ENCODE measurements at regions not wholly inside any gene's neighbourhood (a gene's known extent, or its start where the extent isn't known, plus 50 kb on each side); places are given as distances from the start of the nearest gene placed in this dataset.

GRCh38 chr18:73805991-73806390 is 341.6 kb downstream of the FBXO15 start:
- H3K9me3 ChIP-seq (ENCODE audit: control insufficient read depth, low read length) = no peaks in the 10 kb centered on the region
- no peak overlapping the region for H3K4me3 ChIP-seq (ENCODE audit: insufficient read depth in 1 of 2, low read depth in 1 of 2, low read length in 2 of 2)
- H3K4ac ChIP-seq (ENCODE audit: low read depth in 1 of 2, low read length in 2 of 2) = no peak overlapping the region
- H4K8ac ChIP-seq (ENCODE audit: low read length) = no peak overlapping the region
- H3K4me1 ChIP-seq (ENCODE audit: control insufficient read depth, insufficient read depth, low read depth, low read length) = no peaks in the 10 kb centered on the region
- no peak overlapping the region for H3K4me2 ChIP-seq (ENCODE audit: low read length, poor library complexity, severe bottlenecking)
- no peak overlapping the region for H2BK5ac ChIP-seq (ENCODE audit: low read depth, low read length, poor library complexity, severe bottlenecking)
- H4K91ac ChIP-seq (ENCODE audit: low read length) = no peak overlapping the region
- H3K14ac ChIP-seq (ENCODE audit: low read length in 2 of 2) = no peak overlapping the region
- H3K9ac ChIP-seq (ENCODE audit: low read length) = no peak overlapping the region
- H2AFZ ChIP-seq (ENCODE audit: low read depth, low read length) = no peak overlapping the region
- H3K18ac ChIP-seq (ENCODE audit: low read depth in 1 of 2, low read length in 2 of 2) = no peak overlapping the region
- DNase-seq = no peak
- H2AK5ac ChIP-seq (ENCODE audit: low read length, severe bottlenecking) = no peak overlapping the region
- no peak overlapping the region for H3K27ac ChIP-seq (ENCODE audit: low read length, poor library complexity, severe bottlenecking)
- no peak overlapping the region for H2BK12ac ChIP-seq (ENCODE audit: low read length in 2 of 2)
- no peaks in the 10 kb centered on the region for H3K27me3 ChIP-seq (ENCODE audit: control insufficient read depth in 1 of 2, insufficient read depth in 1 of 2, low read length in 2 of 2)
- 87% methylated on average over 3 of the region's 3 CpGs for WGBS
- no peaks in the 10 kb centered on the region for H3K79me1 ChIP-seq (replicated peaks; ENCODE audit: low read length, poor library complexity, severe bottlenecking)
- H3K36me3 ChIP-seq (ENCODE audit: control insufficient read depth in 1 of 2, insufficient read depth in 2 of 2, low read depth in 1 of 2, low read length in 2 of 2) = no peaks in the 10 kb centered on the region
- H3K23ac ChIP-seq (ENCODE audit: low read length in 2 of 2) = no peak overlapping the region
- H2BK15ac ChIP-seq (ENCODE audit: low read depth, poor library complexity, severe bottlenecking) = no peak overlapping the region
- no peak overlapping the region for H2BK120ac ChIP-seq (ENCODE audit: low read depth, low read length)

GRCh38 chr18:73797419-73797818 is 350.2 kb downstream of the FBXO15 start:
- Histone ChIP-seq H3K9ac (ENCODE audit: low read length) (no peak overlapping the region), H3K4me3 (ENCODE audit: insufficient read depth in 1 of 2, low read depth in 1 of 2, low read length in 2 of 2) (no peak overlapping the region), H2BK15ac (ENCODE audit: low read depth, poor library complexity, severe bottlenecking) (no peak overlapping the region), H3K18ac (ENCODE audit: low read depth in 1 of 2, low read length in 2 of 2) (no peak overlapping the region), H2AK5ac (ENCODE audit: low read length, severe bottlenecking) (no peak overlapping the region), H2BK12ac (ENCODE audit: low read length in 2 of 2) (no peak overlapping the region), H4K8ac (ENCODE audit: low read length) (no peak overlapping the region), H3K79me1 (replicated peaks; ENCODE audit: low read length, poor library complexity, severe bottlenecking) (no peaks in the 10 kb centered on the region), H3K36me3 (ENCODE audit: control insufficient read depth in 1 of 2, insufficient read depth in 2 of 2, low read depth in 1 of 2, low read length in 2 of 2) (no peaks in the 10 kb centered on the region), H3K23ac (ENCODE audit: low read length in 2 of 2) (no peak overlapping the region), H3K27me3 (ENCODE audit: control insufficient read depth in 1 of 2, insufficient read depth in 1 of 2, low read length in 2 of 2) (no peaks in the 10 kb centered on the region), H2AFZ (ENCODE audit: low read depth, low read length) (no peak overlapping the region), H3K14ac (ENCODE audit: low read length in 2 of 2) (no peak overlapping the region), H3K4me1 (ENCODE audit: control insufficient read depth, insufficient read depth, low read depth, low read length) (no peaks in the 10 kb centered on the region), H4K91ac (ENCODE audit: low read length) (no peak overlapping the region), H3K4me2 (ENCODE audit: low read length, poor library complexity, severe bottlenecking) (no peak overlapping the region), H3K27ac (ENCODE audit: low read length, poor library complexity, severe bottlenecking) (no peak overlapping the region), H3K9me3 (ENCODE audit: control insufficient read depth, low read length) (no peaks in the 10 kb centered on the region), H2BK5ac (ENCODE audit: low read depth, low read length, poor library complexity, severe bottlenecking) (no peak overlapping the region), H3K4ac (ENCODE audit: low read depth in 1 of 2, low read length in 2 of 2) (no peak overlapping the region), H2BK120ac (ENCODE audit: low read depth, low read length) (no peak overlapping the region)
- WGBS = 90% methylated on average over 3 of the region's 3 CpGs
- no peak for DNase-seq

GRCh38 chr18:73793386-73793785 is 354.2 kb downstream of the FBXO15 start:
- Histone ChIP-seq H2BK15ac (ENCODE audit: low read depth, poor library complexity, severe bottlenecking) (no peak overlapping the region), H3K4me3 (ENCODE audit: insufficient read depth in 1 of 2, low read depth in 1 of 2, low read length in 2 of 2) (no peak overlapping the region), H2BK5ac (ENCODE audit: low read depth, low read length, poor library complexity, severe bottlenecking) (no peak overlapping the region), H3K36me3 (ENCODE audit: control insufficient read depth in 1 of 2, insufficient read depth in 2 of 2, low read depth in 1 of 2, low read length in 2 of 2) (no peaks in the 10 kb centered on the region), H4K8ac (ENCODE audit: low read length) (no peak overlapping the region), H3K4me2 (ENCODE audit: low read length, poor library complexity, severe bottlenecking) (no peak overlapping the region), H2BK12ac (ENCODE audit: low read length in 2 of 2) (no peak overlapping the region), H3K4me1 (ENCODE audit: control insufficient read depth, insufficient read depth, low read depth, low read length) (no peaks in the 10 kb centered on the region), H3K9me3 (ENCODE audit: control insufficient read depth, low read length) (no peaks in the 10 kb centered on the region), H2AFZ (ENCODE audit: low read depth, low read length) (no peak overlapping the region), H3K23ac (ENCODE audit: low read length in 2 of 2) (no peak overlapping the region), H3K4ac (ENCODE audit: low read depth in 1 of 2, low read length in 2 of 2) (no peak overlapping the region), H3K9ac (ENCODE audit: low read length) (no peak overlapping the region), H3K27me3 (ENCODE audit: control insufficient read depth in 1 of 2, insufficient read depth in 1 of 2, low read length in 2 of 2) (no peaks in the 10 kb centered on the region), H2BK120ac (ENCODE audit: low read depth, low read length) (no peak overlapping the region), H3K79me1 (replicated peaks; ENCODE audit: low read length, poor library complexity, severe bottlenecking) (no peaks in the 10 kb centered on the region), H3K18ac (ENCODE audit: low read depth in 1 of 2, low read length in 2 of 2) (no peak overlapping the region), H3K14ac (ENCODE audit: low read length in 2 of 2) (no peak overlapping the region), H4K91ac (ENCODE audit: low read length) (no peak overlapping the region), H3K27ac (ENCODE audit: low read length, poor library complexity, severe bottlenecking) (no peak overlapping the region), H2AK5ac (ENCODE audit: low read length, severe bottlenecking) (no peak overlapping the region)
- DNase-seq = peak; percentile 64
- WGBS = 2% methylated on average over 3 of the region's 3 CpGs

- Histone ChIP-seq H3K18ac (ENCODE audit: low read depth in 1 of 2, low read length in 2 of 2) (no peak overlapping the region), H3K9me3 (ENCODE audit: control insufficient read depth, low read length) (no peaks in the 10 kb centered on the region), H2AFZ (ENCODE audit: low read depth, low read length) (no peak overlapping the region), H4K8ac (ENCODE audit: low read length) (no peak overlapping the region), H3K4me2 (ENCODE audit: low read length, poor library complexity, severe bottlenecking) (no peak overlapping the region), H3K79me1 (replicated peaks; ENCODE audit: low read length, poor library complexity, severe bottlenecking) (no peaks in the 10 kb centered on the region), H3K27ac (ENCODE audit: low read length, poor library complexity, severe bottlenecking) (no peak overlapping the region), H3K4ac (ENCODE audit: low read depth in 1 of 2, low read length in 2 of 2) (no peak overlapping the region), H3K14ac (ENCODE audit: low read length in 2 of 2) (no peak overlapping the region), H2BK15ac (ENCODE audit: low read depth, poor library complexity, severe bottlenecking) (no peak overlapping the region), H3K23ac (ENCODE audit: low read length in 2 of 2) (no peak overlapping the region), H2BK12ac (ENCODE audit: low read length in 2 of 2) (no peak overlapping the region), H3K9ac (ENCODE audit: low read length) (no peak overlapping the region), H4K91ac (ENCODE audit: low read length) (no peak overlapping the region), H2BK120ac (ENCODE audit: low read depth, low read length) (no peak overlapping the region), H3K27me3 (ENCODE audit: control insufficient read depth in 1 of 2, insufficient read depth in 1 of 2, low read length in 2 of 2) (no peaks in the 10 kb centered on the region), H3K4me3 (ENCODE audit: insufficient read depth in 1 of 2, low read depth in 1 of 2, low read length in 2 of 2) (no peak overlapping the region), H2BK5ac (ENCODE audit: low read depth, low read length, poor library complexity, severe bottlenecking) (no peak overlapping the region), H3K4me1 (ENCODE audit: control insufficient read depth, insufficient read depth, low read depth, low read length) (no peaks in the 10 kb centered on the region), H3K36me3 (ENCODE audit: control insufficient read depth in 1 of 2, insufficient read depth in 2 of 2, low read depth in 1 of 2, low read length in 2 of 2) (no peaks in the 10 kb centered on the region), H2AK5ac (ENCODE audit: low read length, severe bottlenecking) (no peak overlapping the region)
- 98% methylated on average over 2 of the region's 4 CpGs for WGBS
- no peak for DNase-seq
Measured at GRCh38 chr18:73791081-73791480, 356.6 kb downstream of the FBXO15 start.
